ENCODE measurements at regions not wholly inside any gene's neighbourhood (a gene's known extent, or its start where the extent isn't known, plus 50 kb on each side); places are given as distances from the start of the nearest gene placed in this dataset.

DNA sequence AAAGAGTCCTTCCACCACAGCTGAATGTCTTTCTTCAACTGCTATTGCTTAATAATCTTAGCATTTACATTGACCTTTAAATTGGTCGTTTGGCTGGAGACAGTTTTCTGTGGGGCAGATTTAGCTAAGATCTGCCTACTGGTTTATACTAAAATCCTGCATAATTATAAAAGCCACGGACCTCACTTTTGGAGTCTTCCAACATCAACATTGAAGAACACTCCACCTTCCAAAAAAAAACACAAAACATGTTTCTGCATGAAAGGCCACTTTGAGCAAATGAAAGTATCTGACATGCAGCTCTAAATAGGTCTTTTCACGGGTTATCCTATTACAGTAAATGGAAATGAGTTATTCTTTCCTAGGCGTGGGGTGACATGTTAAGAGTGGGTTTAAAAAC lies 57.0 kb upstream of the KRR1 start:
- no peak for TF ChIP-seq POLR2A (IDR thresholded peaks at IDR 0.05; ENCODE audit: low read length)
- no peak for TF ChIP-seq GATA1 (IDR thresholded peaks at IDR 0.05; ENCODE audit: low read depth, low read length)
